ENCODE measurements at regions not wholly inside any gene's neighbourhood (a gene's known extent, or its start where the extent isn't known, plus 50 kb on each side); places are given as distances from the start of the nearest gene placed in this dataset.

- no TSS peak for BruUV-seq (replicated peaks)
- ATAC-seq = no peak
- no peak for DNase-seq (ENCODE audit: low read depth, low spot score)
- Histone ChIP-seq H3K27ac (ENCODE audit: low read length) (no peak overlapping the region), H3K27me3 (ENCODE audit: control insufficient read depth, insufficient read depth, low read length) (no peaks in the 10 kb centered on the region), H3K9me3 (ENCODE audit: control insufficient read depth, insufficient read depth, low read depth, low read length) (no peaks in the 10 kb centered on the region), H3K36me3 (ENCODE audit: control insufficient read depth, insufficient read depth, low read length) (no peaks in the 10 kb centered on the region), H3K4me3 (ENCODE audit: low read depth in 2 of 2, low read length in 2 of 2) (no peak overlapping the region), H3K4me1 (ENCODE audit: control insufficient read depth, insufficient read depth, low read length) (no peaks in the 10 kb centered on the region)
- CTCF ChIA-PET = no interaction called here
- in situ Hi-C loops (cut with HindIII; ENCODE audit: low pct_unique_long_range_greater_than_20kb, low sequenced_read_pairs) (no loop called here), intact Hi-C loops (cut with micrococcal nuclease; ENCODE audit: unreplicated experiment) (no loop called here)
- TF ChIP-seq TCF7L2 (IDR thresholded peaks at IDR 0.05; ENCODE audit: low read depth, low read length) (no peak), CTCF (IDR thresholded peaks at IDR 0.05) (no peak), REST (IDR thresholded peaks at IDR 0.05; ENCODE audit: insufficient read depth in 1 of 2, low read depth in 2 of 2, low read length in 1 of 2) (no peak), POLR2AphosphoS5 (IDR thresholded peaks at IDR 0.05; ENCODE audit: low read depth, low read length) (no peak), SIN3A (IDR thresholded peaks at IDR 0.05; ENCODE audit: borderline replicate concordance, insufficient read depth, low read depth, low read length) (no peak)
- POLR2A ChIA-PET = interaction anchor here (0.6 kb wide), 1 partner anchor 1927 kb away, joined by 4 read pairs; no protein-coding TSS in a partner anchor
Measured at GRCh38 chr11:92688416-92688815, 281.0 kb upstream of the MTNR1B start.

- BruUV-seq (replicated peaks) = no TSS peak
- H3K36me3 ChIP-seq (ENCODE audit: control insufficient read depth, insufficient read depth, low read length) = no peaks in the 10 kb centered on the region
- ChIA-PET POLR2A (no interaction called here), CTCF (no interaction called here)
- DNase-seq (ENCODE audit: low read depth, low spot score) = no peak
- no peak for ATAC-seq
- TF ChIP-seq REST (IDR thresholded peaks at IDR 0.05; ENCODE audit: insufficient read depth in 1 of 2, low read depth in 2 of 2, low read length in 1 of 2) (no peak), SIN3A (IDR thresholded peaks at IDR 0.05; ENCODE audit: borderline replicate concordance, insufficient read depth, low read depth, low read length) (no peak), POLR2AphosphoS5 (IDR thresholded peaks at IDR 0.05; ENCODE audit: low read depth, low read length) (no peak), CTCF (IDR thresholded peaks at IDR 0.05) (no peak), TCF7L2 (IDR thresholded peaks at IDR 0.05; ENCODE audit: low read depth, low read length) (no peak)
- no peaks in the 10 kb centered on the region for H3K9me3 ChIP-seq (ENCODE audit: control insufficient read depth, insufficient read depth, low read depth, low read length)
- intact Hi-C loops (cut with micrococcal nuclease; ENCODE audit: unreplicated experiment) (no loop called here), in situ Hi-C loops (cut with HindIII; ENCODE audit: low pct_unique_long_range_greater_than_20kb, low sequenced_read_pairs) (no loop called here)
- H3K27me3 ChIP-seq (ENCODE audit: control insufficient read depth, insufficient read depth, low read length) = no peaks in the 10 kb centered on the region
- H3K4me1 ChIP-seq (ENCODE audit: control insufficient read depth, insufficient read depth, low read length) = no peaks in the 10 kb centered on the region
- no peak overlapping the region for H3K4me3 ChIP-seq (ENCODE audit: low read depth in 2 of 2, low read length in 2 of 2)
- H3K27ac ChIP-seq (ENCODE audit: low read length) = no peak overlapping the region
Measured at GRCh38 chr11:92692826-92693546, 276.5 kb upstream of the MTNR1B start.

Data from Panc1 (cell line).